H9 (cell line): ENCODE measurements at regions not wholly inside any gene's neighbourhood (a gene's known extent, or its start where the extent isn't known, plus 50 kb on each side); places are given as distances from the start of the nearest gene placed in this dataset.
A peak's percentile ranks its signal among the peaks of the same experiment; 100 is the strongest.

Source experiments
- DNase-seq: peaks from one replicate; pipeline ENCODE4 v3.0.0-alpha.2; 2017
- H2AFZ ChIP-seq: one replicate; pipeline ENCODE4 v1.6.1; 2013; ENCODE audit warnings: mild to moderate bottlenecking, low read length, control low read depth, moderate library complexity
- H2AK5ac ChIP-seq: 2 replicates; pipeline ENCODE4 v1.6.1; 2013; ENCODE audit warnings: low read length, control low read depth, mixed read lengths; ENCODE audit not compliant: insufficient read length
- H2BK120ac ChIP-seq: one replicate; pipeline ENCODE4 v1.6.1; 2013; ENCODE audit warnings: low read depth, mild to moderate bottlenecking, low read length, control low read depth, inconsistent platforms; ENCODE audit not compliant: poor library complexity, severe bottlenecking
- H2BK12ac ChIP-seq: 2 replicates; pipeline ENCODE4 v1.6.1; 2013; ENCODE audit warnings: low read length, control low read depth, mixed read lengths, low read depth; ENCODE audit not compliant: insufficient read length
- H2BK15ac ChIP-seq: 2 replicates; pipeline ENCODE4 v1.6.1; 2013; ENCODE audit warnings: low read depth, low read length, control low read depth
- H2BK20ac ChIP-seq: one replicate; pipeline ENCODE4 v1.6.1; 2013; ENCODE audit warnings: low read depth, mild to moderate bottlenecking, low read length, control low read depth, inconsistent platforms; ENCODE audit not compliant: poor library complexity, severe bottlenecking
- H2BK5ac ChIP-seq: 2 replicates; pipeline ENCODE4 v1.6.1; 2013; ENCODE audit warnings: low read length, control low read depth, mixed read lengths; ENCODE audit not compliant: insufficient read length
- H3K14ac ChIP-seq: 2 replicates; pipeline ENCODE4 v1.6.1; 2013; ENCODE audit warnings: low read length, control low read depth; ENCODE audit not compliant: insufficient read depth
- H3K18ac ChIP-seq: 2 replicates; pipeline ENCODE4 v1.6.1; 2013; ENCODE audit warnings: low read depth, mild to moderate bottlenecking, mixed read lengths, low read length, control low read depth; ENCODE audit not compliant: insufficient read length
- H3K23ac ChIP-seq: 2 replicates; pipeline ENCODE4 v1.6.1; 2013; ENCODE audit warnings: low read length, control low read depth, mixed read lengths, low read depth; ENCODE audit not compliant: insufficient read length
- H3K23me2 ChIP-seq: 2 replicates; pipeline ENCODE4 v1.6.1; 2013; ENCODE audit warnings: low read depth, mild to moderate bottlenecking, mixed read lengths, low read length, control low read depth; ENCODE audit not compliant: insufficient read length, poor library complexity, severe bottlenecking
- H3K27ac ChIP-seq: 2 replicates; pipeline ENCODE4 v1.5.1; 2013; ENCODE audit warnings: low read length, control low read depth, mixed read lengths, low read depth; ENCODE audit not compliant: insufficient read length
- H3K27me3 ChIP-seq: 2 replicates; pipeline ENCODE4 v1.6.1; 2013; ENCODE audit warnings: low read length, control low read depth, inconsistent platforms; ENCODE audit not compliant: insufficient read depth
- H3K4ac ChIP-seq: 2 replicates; pipeline ENCODE4 v1.6.1; 2013; ENCODE audit warnings: low read depth, mild to moderate bottlenecking, control low read depth, inconsistent platforms, low read length, moderate library complexity
- H3K4me1 ChIP-seq: 2 replicates; pipeline ENCODE4 v1.6.1; 2013; ENCODE audit warnings: low read length, control low read depth, inconsistent platforms; ENCODE audit not compliant: insufficient read depth
- H3K4me2 ChIP-seq: 2 replicates; pipeline ENCODE4 v1.6.1; 2013; ENCODE audit warnings: low read length, control low read depth, mixed read lengths; ENCODE audit not compliant: insufficient read length, insufficient read depth
- H3K56ac ChIP-seq: 2 replicates; pipeline ENCODE4 v1.6.1; 2013; ENCODE audit warnings: low read depth, mild to moderate bottlenecking, mixed read lengths, low read length, control low read depth; ENCODE audit not compliant: insufficient read length
- H3K79me1 ChIP-seq: 2 replicates; pipeline ENCODE4 v1.6.1; 2013; ENCODE audit warnings: low read depth, mild to moderate bottlenecking, moderate library complexity, low read length, control low read depth, inconsistent platforms; ENCODE audit not compliant: insufficient read depth, poor library complexity, severe bottlenecking
- H3K79me2 ChIP-seq: 2 replicates; pipeline ENCODE4 v1.6.1; 2013; ENCODE audit warnings: low read length, control low read depth, inconsistent platforms; ENCODE audit not compliant: insufficient read depth
- H3K9ac ChIP-seq: 2 replicates; pipeline ENCODE4 v1.6.1; 2013; ENCODE audit warnings: low read length, control low read depth, mixed read lengths; ENCODE audit not compliant: insufficient read length; ENCODE audit errors: extremely low read depth
- H3K9me3 ChIP-seq: one replicate; pipeline ENCODE4 v1.6.1; 2013; ENCODE audit warnings: low read depth, low read length, inconsistent platforms; ENCODE audit not compliant: control insufficient read depth
- H3T11ph ChIP-seq: one replicate; pipeline ENCODE4 v1.6.1; 2013; ENCODE audit warnings: mild to moderate bottlenecking, low read length, control low read depth, inconsistent platforms
- H4K20me1 ChIP-seq: one replicate; pipeline ENCODE4 v1.6.1; 2013; ENCODE audit not compliant: control insufficient read depth, insufficient read length, insufficient read depth
- H4K5ac ChIP-seq: 2 replicates; pipeline ENCODE4 v1.6.1; 2013; ENCODE audit warnings: low read depth, mild to moderate bottlenecking, mixed read lengths, low read length, control low read depth; ENCODE audit not compliant: insufficient read length
- H4K8ac ChIP-seq: replicated peaks from 2 replicates; pipeline ENCODE4 v1.6.1; 2013; ENCODE audit warnings: low read length, control low read depth, mixed read lengths, low read depth; ENCODE audit not compliant: insufficient read length
- H4K91ac ChIP-seq: 2 replicates; pipeline ENCODE4 v1.6.1; 2013; ENCODE audit warnings: low read depth, mild to moderate bottlenecking, moderate library complexity, mixed read lengths, low read length, control low read depth; ENCODE audit not compliant: insufficient read length
- H3K27ac Mint-ChIP-seq, 3 experiments: 2 replicates in 2 of 3; 3 replicates in 1 of 3; pipeline ENCODE4 v1.8.0; 2020 to 2021; ENCODE audit warnings: mixed read lengths in 3 of 3, mild to moderate bottlenecking in 1 of 3, moderate library complexity in 1 of 3
- H3K27me3 Mint-ChIP-seq: 2 replicates; pipeline ENCODE4 v1.8.0; 2021; ENCODE audit warnings: low read depth, mild to moderate bottlenecking, moderate library complexity, mixed read lengths
- H3K36me3 Mint-ChIP-seq, 3 experiments: 2 replicates in 2 of 3; 3 replicates in 1 of 3; pipeline ENCODE4 v1.8.0; 2020 to 2021; ENCODE audit warnings: low read depth in 3 of 3, mixed read lengths in 3 of 3; ENCODE audit not compliant: insufficient read depth in 1 of 3
- H3K4me1 Mint-ChIP-seq, 2 experiments: 2 replicates each; pipeline ENCODE4 v1.8.0; 2020; ENCODE audit warnings: mixed read lengths in 2 of 2
- H3K4me3 Mint-ChIP-seq, 2 experiments: 2 replicates in 1 of 2; 3 replicates in 1 of 2; pipeline ENCODE4 v1.8.0; 2020 to 2021; ENCODE audit warnings: mild to moderate bottlenecking in 2 of 2, mixed read lengths in 2 of 2, moderate library complexity in 1 of 2
- H3K9me3 Mint-ChIP-seq, 2 experiments: 2 replicates in 1 of 2; 3 replicates in 1 of 2; pipeline ENCODE4 v1.8.0; 2020; ENCODE audit warnings: mild to moderate bottlenecking in 2 of 2, mixed read lengths in 2 of 2, moderate library complexity in 1 of 2
- WGBS: extraction: QIAGEN DNeasy Blood & Tissue Kit; methylation state at CpG from one replicate; pipeline ENCODE4 v1.1.7; 2013; ENCODE audit warnings: missing lambda C conversion rate, low lambda C conversion rate, mixed read lengths; ENCODE audit not compliant: insufficient read length; ENCODE audit errors: extremely low coverage; 5-methylcytosine and 5-hydroxymethylcytosine counted together
- TF ChIP-seq, protein P1 (sequence below): fragments of 200-600 bp; sonication (generic); conservative IDR thresholded peaks from 3 replicates; pipeline ENCODE4 v1.8.0; 2021; ENCODE audit warnings: antibody characterized with exemption, mild to moderate bottlenecking

DNA sequence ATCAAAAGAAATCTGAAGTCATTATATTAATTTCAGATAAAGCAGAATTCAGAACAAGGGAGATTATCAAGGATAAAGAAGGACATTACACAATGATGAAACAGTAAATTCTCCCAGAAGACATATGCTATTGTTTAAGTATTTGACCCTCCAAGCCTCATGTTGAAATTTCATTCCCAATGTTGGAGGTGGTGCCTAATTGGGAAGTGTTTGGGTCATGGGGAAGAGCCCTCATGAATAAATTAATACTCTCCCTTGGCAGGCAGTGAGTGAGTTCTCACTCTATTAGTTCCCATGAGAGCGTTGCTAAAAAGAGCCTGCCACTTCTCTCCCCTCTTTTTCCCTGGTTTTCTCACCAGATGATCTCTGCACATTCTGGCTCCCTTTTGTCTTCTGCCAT lies 249.9 kb upstream of the GRIA3 start:
- Mint-ChIP-seq H3K4me1 (peaks cover 14 to 15% of the 10 kb centered on the region in 2 experiments), H3K4me3 (no peak overlapping the region), H3K27ac (peak overlapping the region in 1 of 3 experiments; percentile 65; a peak in 1 of 7 replicates), H3K9me3 (peaks cover 17 to 66% of the 10 kb centered on the region in 2 experiments; a peak in 4 of 5 replicates), H3K27me3 (no peaks in the 10 kb centered on the region), H3K36me3 (peaks cover 0 to 5% (median 0%) of the 10 kb centered on the region in 3 experiments; a peak in 4 of 7 replicates)
- TF ChIP-seq, protein P1, sequence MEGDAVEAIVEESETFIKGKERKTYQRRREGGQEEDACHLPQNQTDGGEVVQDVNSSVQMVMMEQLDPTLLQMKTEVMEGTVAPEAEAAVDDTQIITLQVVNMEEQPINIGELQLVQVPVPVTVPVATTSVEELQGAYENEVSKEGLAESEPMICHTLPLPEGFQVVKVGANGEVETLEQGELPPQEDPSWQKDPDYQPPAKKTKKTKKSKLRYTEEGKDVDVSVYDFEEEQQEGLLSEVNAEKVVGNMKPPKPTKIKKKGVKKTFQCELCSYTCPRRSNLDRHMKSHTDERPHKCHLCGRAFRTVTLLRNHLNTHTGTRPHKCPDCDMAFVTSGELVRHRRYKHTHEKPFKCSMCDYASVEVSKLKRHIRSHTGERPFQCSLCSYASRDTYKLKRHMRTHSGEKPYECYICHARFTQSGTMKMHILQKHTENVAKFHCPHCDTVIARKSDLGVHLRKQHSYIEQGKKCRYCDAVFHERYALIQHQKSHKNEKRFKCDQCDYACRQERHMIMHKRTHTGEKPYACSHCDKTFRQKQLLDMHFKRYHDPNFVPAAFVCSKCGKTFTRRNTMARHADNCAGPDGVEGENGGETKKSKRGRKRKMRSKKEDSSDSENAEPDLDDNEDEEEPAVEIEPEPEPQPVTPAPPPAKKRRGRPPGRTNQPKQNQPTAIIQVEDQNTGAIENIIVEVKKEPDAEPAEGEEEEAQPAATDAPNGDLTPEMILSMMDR: no peak
- WGBS: no CpG with 5 or more reads among the region's 1 CpG
- Histone ChIP-seq H3K9me3 (peaks cover 9% of the 10 kb centered on the region), H4K8ac (no peak overlapping the region), H4K20me1 (no peaks in the 10 kb centered on the region), H2AK5ac (no peak overlapping the region), H3K23me2 (no peaks in the 10 kb centered on the region), H3T11ph (no peak overlapping the region), H3K9ac (no peak overlapping the region), H3K14ac (no peak overlapping the region), H3K27ac (no peak overlapping the region), H3K18ac (no peak overlapping the region), H2BK12ac (no peak overlapping the region), H3K4ac (no peak overlapping the region), H2AFZ (no peak overlapping the region), H3K4me2 (no peak overlapping the region), H3K79me2 (no peaks in the 10 kb centered on the region), H3K23ac (no peak overlapping the region), H3K27me3 (no peaks in the 10 kb centered on the region), H3K56ac (no peak overlapping the region), H2BK120ac (no peak overlapping the region), H3K79me1 (no peaks in the 10 kb centered on the region), H2BK15ac (no peak overlapping the region), H2BK5ac (no peak overlapping the region), H2BK20ac (no peak overlapping the region), H4K91ac (no peak overlapping the region), H4K5ac (no peak overlapping the region), H3K4me1 (peaks cover 2% of the 10 kb centered on the region; the same call in 1 of the 2 replicates)
- DNase-seq: no peak
